Uterus (tissue), 3 donors: ENCODE measurements at regions not wholly inside any gene's neighbourhood (a gene's known extent, or its start where the extent isn't known, plus 50 kb on each side); places are given as distances from the start of the nearest gene placed in this dataset.

ENCODE experiments used
- DNase-seq, 2 donors: peaks; one replicate each; pipeline ENCODE4 v3.0.0-alpha.2; 2019 to 2020
- H3K27ac ChIP-seq, 2 donors: fragments of 200-600 bp; sonication (generic); 1 replicate in 1 of 2; 2 replicates in 1 of 2; pipeline ENCODE4 v1.5.1; 2016 to 2018
- H3K27me3 ChIP-seq, 2 donors: fragments of 200-600 bp; sonication (generic); one replicate each; pipeline ENCODE4 v1.5.1; 2018 to 2019; ENCODE audit warnings: control low read depth in 1 of 2
- H3K36me3 ChIP-seq, 2 donors: fragments of 200-600 bp; sonication (generic); one replicate each; pipeline ENCODE4 v1.5.1; 2019; ENCODE audit warnings: control low read depth in 1 of 2
- H3K4me1 ChIP-seq, 2 donors: fragments of 200-600 bp; sonication (generic); one replicate each; pipeline ENCODE4 v1.5.1; 2018 to 2019; ENCODE audit warnings: control low read depth in 1 of 2
- H3K4me3 ChIP-seq, 2 donors: fragments of 200-600 bp; sonication (generic); 1 replicate in 1 of 2; 2 replicates in 1 of 2; pipeline ENCODE4 v1.5.1; 2018 to 2019; ENCODE audit warnings: mild to moderate bottlenecking in 1 of 2
- H3K9me3 ChIP-seq, 2 donors: fragments of 200-600 bp; sonication (generic); one replicate each; pipeline ENCODE4 v1.5.1; 2019; ENCODE audit warnings: control low read depth in 1 of 2
- CTCF ChIP-seq, 4 experiments: fragments of 200-600 bp in 2 of 4; fragments of 450-650 bp in 2 of 4; sonication (generic) in 2 of 4; IDR thresholded peaks; one replicate each; pipeline ENCODE4 v1.5.1; 2016 to 2019; ENCODE audit warnings: antibody characterized with exemption in 4 of 4, mild to moderate bottlenecking in 2 of 4, moderate library complexity in 1 of 4
- POLR2A ChIP-seq, 2 donors: fragments of 450-650 bp; IDR thresholded peaks; one replicate each; pipeline ENCODE4 v1.6.1; 2016; ENCODE audit warnings: antibody characterized with exemption in 2 of 2, mild to moderate bottlenecking in 1 of 2, moderate library complexity in 1 of 2
- intact Hi-C: fragments of 100-400 bp; cut with DNase I; formaldehyde crosslinking; loops from one replicate; pipeline ENCODE4 v1.15.1; 2023; ENCODE audit warnings: low total_unique reads
- donor health status: DM: yes; HTN: yes; CAD: no.

- DNase-seq, result no peak
- H3K27me3 ChIP-seq, result no peaks in the 10 kb centered on the region
- no peaks in the 10 kb centered on the region for H3K9me3 ChIP-seq
- no peaks in the 10 kb centered on the region for H3K36me3 ChIP-seq
- intact Hi-C loops, result no loop called here
- TF ChIP-seq CTCF (IDR thresholded peaks at IDR 0.05) (no peak), POLR2A (IDR thresholded peaks at IDR 0.05) (no peak)
- no peak overlapping the region for H3K27ac ChIP-seq
- H3K4me1 ChIP-seq, result peaks cover 0 to 4% of the 10 kb centered on the region in 2 donors
- no peak overlapping the region for H3K4me3 ChIP-seq
Measured at GRCh38 chr12:89836026-89836425, 127.4 kb upstream of the ATP2B1 start.

GRCh38 chr12:89834676-89835075 is 126.0 kb upstream of the ATP2B1 start:
- intact Hi-C loops, result no loop called here
- no peak for DNase-seq
- Histone ChIP-seq H3K36me3 (no peaks in the 10 kb centered on the region), H3K4me3 (no peak overlapping the region), H3K4me1 (peaks cover 0 to 4% of the 10 kb centered on the region in 2 donors), H3K27me3 (no peaks in the 10 kb centered on the region), H3K27ac (no peak overlapping the region), H3K9me3 (no peaks in the 10 kb centered on the region)
- TF ChIP-seq CTCF (IDR thresholded peaks at IDR 0.05) (no peak), POLR2A (IDR thresholded peaks at IDR 0.05) (no peak)

- TF ChIP-seq POLR2A (IDR thresholded peaks at IDR 0.05) (no peak), CTCF (IDR thresholded peaks at IDR 0.05) (no peak)
Measured at GRCh38 chr12:89833337-89834252, 125.0 kb upstream of the ATP2B1 start.

GRCh38 chr12:89832336-89832735 is 123.7 kb upstream of the ATP2B1 start:
- Histone ChIP-seq H3K27me3 (no peaks in the 10 kb centered on the region), H3K27ac (no peak overlapping the region), H3K4me3 (no peak overlapping the region), H3K9me3 (no peaks in the 10 kb centered on the region), H3K36me3 (no peaks in the 10 kb centered on the region), H3K4me1 (peaks cover 0 to 4% of the 10 kb centered on the region in 2 donors)
- no peak for DNase-seq
- intact Hi-C loops, result no loop called here
- TF ChIP-seq POLR2A (IDR thresholded peaks at IDR 0.05) (no peak), CTCF (IDR thresholded peaks at IDR 0.05) (no peak)

More at GRCh38 chr12:89833337-89834252, 125.0 kb upstream of the ATP2B1 start:
- intact Hi-C loops, result no loop called here
- H3K36me3 ChIP-seq, result no peaks in the 10 kb centered on the region
- no peak overlapping the region for H3K27ac ChIP-seq
- no peak for DNase-seq
- peaks cover 0 to 4% of the 10 kb centered on the region in 2 donors for H3K4me1 ChIP-seq
- H3K4me3 ChIP-seq, result no peak overlapping the region
- H3K27me3 ChIP-seq, result no peaks in the 10 kb centered on the region
- H3K9me3 ChIP-seq, result no peaks in the 10 kb centered on the region

- H3K9me3 ChIP-seq, result no peaks in the 10 kb centered on the region
- H3K4me1 ChIP-seq, result peaks cover 0 to 4% of the 10 kb centered on the region in 2 donors
Measured at GRCh38 chr12:89831310-89832095, 122.9 kb upstream of the ATP2B1 start.

More at GRCh38 chr12:89831310-89832095, 122.9 kb upstream of the ATP2B1 start:
- Histone ChIP-seq H3K27ac (no peak overlapping the region), H3K27me3 (no peaks in the 10 kb centered on the region), H3K4me3 (no peak overlapping the region), H3K36me3 (no peaks in the 10 kb centered on the region)
- no peak for DNase-seq
- no peak for TF ChIP-seq CTCF (IDR thresholded peaks at IDR 0.05)
- TF ChIP-seq POLR2A (IDR thresholded peaks at IDR 0.05), result no peak
- intact Hi-C loops, result no loop called here
